KMS-11 (cell line): ENCODE measurements at regions not wholly inside any gene's neighbourhood (a gene's known extent, or its start where the extent isn't known, plus 50 kb on each side); places are given as distances from the start of the nearest gene placed in this dataset.

Source experiments
- H2AFZ ChIP-seq: fragments of 200-600 bp; sonication (generic); 2 replicates; pipeline ENCODE4 v1.6.1; 2016; ENCODE audit warnings: antibody characterized with exemption, mixed run types, low read depth
- H3K27ac ChIP-seq: fragments of 200-600 bp; sonication (generic); 2 replicates; pipeline ENCODE4 v1.6.1; 2016; ENCODE audit warnings: mild to moderate bottlenecking, mixed run types
- H3K27me3 ChIP-seq: fragments of 200-600 bp; sonication (generic); 2 replicates; pipeline ENCODE4 v1.6.1; 2017; ENCODE audit warnings: mild to moderate bottlenecking, low read depth, mixed run types, moderate library complexity; ENCODE audit not compliant: insufficient read depth
- H3K36me3 ChIP-seq: fragments of 200-600 bp; sonication (generic); 2 replicates; pipeline ENCODE4 v1.6.1; 2017; ENCODE audit warnings: mild to moderate bottlenecking, mixed run types; ENCODE audit not compliant: insufficient read depth
- H3K4me1 ChIP-seq: fragments of 200-600 bp; sonication (generic); 2 replicates; pipeline ENCODE4 v1.6.1; 2016; ENCODE audit warnings: mild to moderate bottlenecking, low read depth, mixed run types; ENCODE audit not compliant: poor library complexity, severe bottlenecking
- H3K4me2 ChIP-seq: fragments of 200-600 bp; sonication (generic); 2 replicates; pipeline ENCODE4 v1.7.0; 2016; ENCODE audit warnings: mild to moderate bottlenecking, mixed run types
- H3K4me3 ChIP-seq: fragments of 200-600 bp; sonication (generic); IDR thresholded peaks from 2 replicates; pipeline ENCODE4 v1.6.1; 2017; ENCODE audit warnings: low read depth, low read length, mixed read lengths; ENCODE audit not compliant: insufficient read depth
- H3K79me2 ChIP-seq: fragments of 200-600 bp; sonication (generic); 2 replicates; pipeline ENCODE4 v1.6.1; 2016; ENCODE audit warnings: low read depth, mixed run types; ENCODE audit not compliant: insufficient read depth
- H3K9ac ChIP-seq: fragments of 200-600 bp; sonication (generic); 2 replicates; pipeline ENCODE4 v1.6.1; 2016; ENCODE audit warnings: mild to moderate bottlenecking, mixed run types
- H4K20me1 ChIP-seq: fragments of 200-600 bp; sonication (generic); 2 replicates; pipeline ENCODE4 v1.6.1; 2016; ENCODE audit warnings: mild to moderate bottlenecking, mixed run types; ENCODE audit not compliant: insufficient read depth
- CTCF ChIP-seq: fragments of 200-600 bp; sonication (generic); conservative IDR thresholded peaks from 2 replicates; pipeline ENCODE4 v1.6.1; 2017; ENCODE audit warnings: low read depth, mild to moderate bottlenecking, antibody characterized with exemption, low read length, moderate library complexity, mixed read lengths

DNA sequence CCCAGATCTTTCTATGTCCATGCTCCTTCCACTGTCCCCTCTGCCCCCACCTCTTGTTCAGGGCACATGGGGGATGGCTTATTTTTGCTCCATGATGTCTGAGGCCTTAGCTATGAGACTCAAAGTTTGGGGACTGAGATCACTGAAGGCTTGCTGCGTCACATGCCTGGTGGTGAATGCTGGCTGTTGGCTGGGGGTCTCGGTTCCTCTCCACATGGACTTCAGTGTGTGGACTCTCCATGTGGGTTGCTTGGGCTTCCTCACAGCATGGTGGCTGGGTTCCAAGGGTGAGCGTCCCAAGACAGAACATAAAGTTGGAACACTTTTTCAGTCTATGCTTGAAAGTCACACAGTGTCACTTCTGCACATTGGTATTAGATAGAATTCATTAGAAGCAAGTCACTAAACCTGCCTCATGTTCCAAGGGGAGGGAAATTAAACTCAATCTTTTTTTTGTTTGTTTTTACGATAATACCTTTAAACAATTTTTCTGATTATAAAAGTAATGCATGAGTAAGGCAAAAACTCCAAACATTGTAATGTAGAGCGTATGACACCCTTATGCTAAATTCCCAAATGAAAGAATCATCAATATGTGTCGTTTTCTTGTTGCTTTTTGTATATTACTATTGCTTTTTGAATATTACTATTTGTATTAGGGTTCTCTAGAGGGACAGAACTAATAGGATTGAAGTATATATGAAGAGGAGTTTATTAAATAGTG is 111.7 kb downstream of the MYCN start:
- no peak overlapping the region for H3K4me2 ChIP-seq
- TF ChIP-seq CTCF: no peak
- no peaks in the 10 kb centered on the region for H3K79me2 ChIP-seq
- H3K27ac ChIP-seq: no peak overlapping the region
- H3K9ac ChIP-seq: no peak overlapping the region
- H3K4me3 ChIP-seq: no peak overlapping the region
- H3K27me3 ChIP-seq: no peaks in the 10 kb centered on the region
- H3K36me3 ChIP-seq: no peaks in the 10 kb centered on the region
- no peaks in the 10 kb centered on the region for H4K20me1 ChIP-seq
- no peak overlapping the region for H2AFZ ChIP-seq
- H3K4me1 ChIP-seq: peaks cover 37% of the 10 kb centered on the region

DNA sequence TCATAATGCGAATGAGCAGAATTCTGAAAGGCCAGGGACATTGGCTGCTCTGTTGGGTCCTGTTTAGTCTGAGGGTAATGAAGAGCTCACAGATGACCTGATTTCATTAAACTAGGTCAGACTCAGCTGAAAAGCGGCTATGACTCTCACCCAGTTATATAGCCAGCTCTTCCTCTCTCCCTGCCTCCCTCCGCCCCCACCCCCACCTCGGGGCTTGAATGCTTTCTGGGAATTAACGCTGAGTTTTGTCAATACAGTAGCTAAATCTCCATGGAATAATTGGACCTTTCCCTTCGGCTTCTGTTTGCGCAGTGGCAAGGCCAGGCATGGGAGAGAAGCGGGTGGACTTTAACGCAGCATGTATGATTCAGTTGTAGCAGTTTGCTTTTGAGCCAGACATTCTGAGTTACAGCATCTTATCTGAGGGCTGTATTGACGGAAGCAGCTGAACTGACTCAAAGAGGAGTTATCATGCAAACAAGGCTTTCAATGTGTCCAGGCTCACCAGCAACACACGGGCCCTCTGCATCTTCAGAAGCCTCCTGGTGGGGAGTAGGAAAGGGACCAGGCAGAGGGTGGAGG is 110.6 kb downstream of the MYCN start:
- no peak overlapping the region for H3K4me3 ChIP-seq
- H2AFZ ChIP-seq: no peak overlapping the region
- H3K27ac ChIP-seq: no peak overlapping the region
- H3K4me1 ChIP-seq: peaks cover 30% of the 10 kb centered on the region
- H4K20me1 ChIP-seq: no peaks in the 10 kb centered on the region
- no peak overlapping the region for H3K9ac ChIP-seq
- H3K79me2 ChIP-seq: no peaks in the 10 kb centered on the region
- no peaks in the 10 kb centered on the region for H3K36me3 ChIP-seq
- no peaks in the 10 kb centered on the region for H3K27me3 ChIP-seq
- TF ChIP-seq CTCF: no peak
- H3K4me2 ChIP-seq: no peak overlapping the region

DNA sequence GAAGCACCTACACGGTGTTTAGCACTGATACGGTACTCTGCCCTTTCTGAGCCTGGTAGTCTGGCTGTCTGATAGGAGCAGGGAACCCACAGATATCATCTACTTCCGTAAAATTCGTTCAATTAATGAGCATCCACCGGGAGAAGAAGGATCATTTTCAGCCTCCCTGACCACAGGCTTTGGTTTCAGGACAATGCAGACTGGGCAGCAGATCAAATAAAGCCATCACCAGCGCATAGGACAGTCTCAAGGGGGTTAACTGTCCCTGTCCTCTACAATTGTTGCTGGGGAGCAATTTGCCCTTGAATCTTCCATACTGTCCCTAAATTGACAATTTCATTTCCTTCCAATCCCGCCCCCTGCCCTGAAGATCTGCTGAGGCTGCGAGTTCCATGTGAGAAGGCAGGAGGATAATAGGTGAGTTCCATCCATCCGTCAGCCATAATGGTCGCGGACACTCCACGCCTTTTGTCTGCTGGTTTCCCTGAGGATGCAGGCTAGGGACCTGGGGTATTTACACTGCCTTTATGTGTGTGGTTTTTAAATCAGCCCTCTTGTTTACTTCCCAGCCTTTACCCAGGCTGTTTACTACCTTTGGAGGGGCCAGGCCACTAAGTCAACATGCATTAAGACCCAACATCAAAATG is 110.0 kb downstream of the MYCN start:
- Histone ChIP-seq H2AFZ (no peak overlapping the region), H3K79me2 (no peaks in the 10 kb centered on the region), H4K20me1 (no peaks in the 10 kb centered on the region), H3K27ac (no peak overlapping the region), H3K27me3 (no peaks in the 10 kb centered on the region), H3K4me2 (no peak overlapping the region), H3K9ac (no peak overlapping the region), H3K4me1 (peaks cover 26% of the 10 kb centered on the region), H3K4me3 (no peak overlapping the region), H3K36me3 (no peaks in the 10 kb centered on the region)
- no peak for TF ChIP-seq CTCF

- H3K27ac ChIP-seq: no peak overlapping the region
- peaks cover 17% of the 10 kb centered on the region for H3K4me1 ChIP-seq
- H3K36me3 ChIP-seq: no peaks in the 10 kb centered on the region
- no peaks in the 10 kb centered on the region for H3K27me3 ChIP-seq
- H3K4me3 ChIP-seq: no peak overlapping the region
- H3K9ac ChIP-seq: no peak overlapping the region
- TF ChIP-seq CTCF: no peak
- H2AFZ ChIP-seq: no peak overlapping the region
- no peak overlapping the region for H3K4me2 ChIP-seq
- no peaks in the 10 kb centered on the region for H3K79me2 ChIP-seq
- no peaks in the 10 kb centered on the region for H4K20me1 ChIP-seq
Observed at GRCh38 chr2:16049406-16049805, 109.1 kb downstream of the MYCN start.
